ENCODE measurements at regions not wholly inside any gene's neighbourhood (a gene's known extent, or its start where the extent isn't known, plus 50 kb on each side); places are given as distances from the start of the nearest gene placed in this dataset.

GRCh38 chr18:76771192-76771799, 51.1 kb upstream of the ZNF236 start:
- no peak for TF ChIP-seq CTCF (IDR thresholded peaks at IDR 0.05; ENCODE audit: extremely low read depth, missing control alignments)
- DNase-seq (ENCODE audit: low spot score): no peak

- no peak for TF ChIP-seq CTCF (IDR thresholded peaks at IDR 0.05; ENCODE audit: extremely low read depth, missing control alignments)
Measured at GRCh38 chr18:76767954-76768353, 54.4 kb upstream of the ZNF236 start.

GRCh38 chr18:76766429-76766828, 55.9 kb upstream of the ZNF236 start:
- no peak for TF ChIP-seq CTCF (IDR thresholded peaks at IDR 0.05; ENCODE audit: extremely low read depth, missing control alignments)
- DNase-seq (ENCODE audit: low spot score): no peak

More at GRCh38 chr18:76767954-76768353, 54.4 kb upstream of the ZNF236 start:
- DNase-seq (ENCODE audit: low spot score): no peak

GRCh38 chr18:76765649-76766048, 56.7 kb upstream of the ZNF236 start:
- no peak for DNase-seq (ENCODE audit: low spot score)
- TF ChIP-seq CTCF (IDR thresholded peaks at IDR 0.05; ENCODE audit: extremely low read depth, missing control alignments): no peak

- no peak for DNase-seq (ENCODE audit: low spot score)
- TF ChIP-seq CTCF (IDR thresholded peaks at IDR 0.05; ENCODE audit: extremely low read depth, missing control alignments): no peak
Measured at GRCh38 chr18:76764291-76764901, 58.0 kb upstream of the ZNF236 start.

- DNase-seq (ENCODE audit: low spot score): no peak
- TF ChIP-seq CTCF (IDR thresholded peaks at IDR 0.05; ENCODE audit: extremely low read depth, missing control alignments): no peak
Measured at GRCh38 chr18:76759056-76759455, 63.3 kb upstream of the ZNF236 start.

- DNase-seq (ENCODE audit: low spot score): no peak
- TF ChIP-seq CTCF (IDR thresholded peaks at IDR 0.05; ENCODE audit: extremely low read depth, missing control alignments): no peak
Measured at GRCh38 chr18:76757925-76758324, 64.4 kb upstream of the ZNF236 start.
